ENCODE measurements at regions not wholly inside any gene's neighbourhood (a gene's known extent, or its start where the extent isn't known, plus 50 kb on each side); places are given as distances from the start of the nearest gene placed in this dataset.
"Not testable (repeated sequence)": the region's sequence is repeated elsewhere in the genome, so short reads cannot be mapped to it uniquely, and the experiment has no call there.

DNA sequence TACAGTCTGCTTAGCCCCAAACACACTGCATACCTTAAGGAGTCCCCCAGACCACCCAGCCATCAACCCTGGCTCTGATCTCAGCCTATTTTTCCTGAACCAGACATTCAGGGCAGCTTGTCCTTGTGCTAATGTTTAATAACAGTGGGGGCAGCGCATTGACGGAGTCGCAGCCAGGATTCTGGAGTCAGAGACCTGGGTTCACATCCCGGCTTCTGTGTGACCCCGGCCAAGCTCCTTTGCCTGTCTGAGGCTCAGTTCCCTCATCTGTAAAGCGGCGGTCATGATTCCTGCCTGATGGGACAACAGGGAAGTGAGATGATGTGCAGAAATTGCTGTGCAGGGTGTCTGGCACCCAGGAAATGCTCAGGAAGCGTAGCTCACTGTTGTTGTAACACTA is 63.1 kb downstream of the MATN1 start:
- no peak for DNase-seq

DNA sequence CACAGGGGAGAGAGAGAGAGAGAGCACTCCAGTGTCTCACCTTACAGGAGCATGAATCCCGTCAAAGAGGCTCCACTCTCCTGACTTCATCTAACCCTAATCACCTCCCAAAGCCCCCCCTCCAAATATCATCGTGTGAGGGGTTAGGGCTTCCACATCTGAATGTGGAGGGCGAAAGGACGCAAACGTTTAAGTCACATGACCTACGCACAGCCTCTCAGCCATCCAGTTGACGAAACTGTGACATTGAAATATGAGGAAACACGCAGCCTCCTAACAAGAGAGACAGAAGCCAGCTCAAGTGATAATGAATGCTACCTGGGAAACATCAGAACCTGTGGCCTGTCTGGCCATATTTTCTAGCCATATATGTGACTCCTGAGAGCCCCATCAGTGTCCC is 63.7 kb downstream of the MATN1 start:
- no peak for DNase-seq

- not testable (repeated sequence) for DNase-seq
Observed at GRCh38 chr1:30658375-30658774, 65.0 kb downstream of the MATN1 start.

GRCh38 chr1:30658014-30658336 is 65.4 kb downstream of the MATN1 start:
- no peak for DNase-seq

DNA sequence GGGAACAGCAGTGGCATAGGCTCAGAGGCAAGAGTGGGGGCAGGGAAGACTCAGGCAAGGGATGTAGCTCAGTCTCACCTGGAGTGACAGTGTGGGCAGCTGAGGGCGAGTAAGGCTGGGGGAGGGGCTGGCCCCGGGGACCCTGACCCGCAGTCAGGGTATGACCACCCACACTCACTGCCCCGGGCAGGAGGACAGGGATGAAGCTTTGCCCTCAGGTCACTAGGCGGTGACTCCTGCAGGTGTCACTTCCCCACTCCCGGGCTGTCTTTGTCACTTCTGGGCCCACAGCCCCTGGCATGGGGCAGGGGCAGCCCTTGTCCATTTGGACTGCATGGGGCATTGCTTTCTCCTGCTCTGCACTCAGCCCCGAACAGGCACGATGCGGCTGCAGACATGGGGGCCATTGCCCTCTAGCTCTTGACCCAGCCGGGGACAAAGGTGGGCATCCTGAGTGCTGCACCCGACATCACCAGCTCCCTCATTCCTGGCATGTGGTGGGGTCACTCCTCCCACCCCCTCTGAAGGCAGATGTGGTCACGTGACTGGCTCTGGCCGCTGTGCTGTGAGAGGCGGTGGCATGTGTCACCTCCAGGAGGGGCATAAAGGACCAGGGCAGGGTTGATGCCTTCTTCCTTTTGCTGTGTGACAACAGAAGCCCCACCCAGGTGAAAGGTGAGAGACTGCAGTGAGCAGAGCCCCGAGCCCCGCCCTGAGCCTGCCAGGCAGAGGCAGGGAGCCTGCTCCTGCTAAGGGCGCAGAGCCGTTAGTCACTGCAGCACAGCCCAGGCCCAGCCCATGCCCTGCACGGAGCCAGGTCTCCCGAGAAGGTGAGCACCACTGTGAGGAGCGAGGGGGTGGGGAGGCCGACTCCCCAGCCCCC is 66.0 kb downstream of the MATN1 start:
- peak; percentile 18 for DNase-seq

DNA sequence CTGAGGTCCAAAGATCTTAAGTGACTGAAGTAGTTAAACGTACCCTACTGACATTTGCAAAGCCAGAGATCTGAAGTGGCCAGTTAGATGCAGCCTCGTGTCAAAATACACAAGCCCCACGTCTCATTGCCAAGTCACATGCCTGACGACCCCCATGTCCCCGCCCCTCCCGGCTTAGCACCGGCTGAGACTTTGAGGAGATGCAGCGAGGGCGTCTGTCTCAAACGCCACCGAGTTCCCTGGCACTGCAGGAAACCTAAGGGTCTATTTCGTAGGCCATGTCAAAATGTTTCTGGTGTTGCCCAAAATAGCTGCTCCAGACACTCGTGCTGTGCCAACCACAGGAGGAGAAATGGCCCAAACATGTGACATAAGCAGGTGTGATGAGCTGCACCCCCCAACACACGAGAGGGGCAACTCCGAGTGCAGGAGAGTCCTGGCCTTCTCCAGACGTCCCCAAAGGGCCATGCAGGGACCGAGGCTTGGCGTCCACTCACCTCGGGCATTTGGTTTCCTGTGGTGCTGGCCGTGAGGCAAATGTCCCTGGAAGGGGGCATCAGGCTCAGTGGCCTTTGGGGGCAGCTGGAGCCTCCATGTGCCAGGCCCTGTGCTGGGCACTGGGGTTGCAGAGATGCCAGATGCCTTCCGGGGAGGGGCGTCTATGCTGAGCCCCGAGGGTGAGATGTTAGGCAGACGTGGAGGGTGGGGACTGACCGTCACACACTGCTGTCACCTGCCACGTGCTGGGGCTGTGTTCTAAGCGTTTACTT is 67.0 kb downstream of the MATN1 start:
- no peak for DNase-seq

DNA sequence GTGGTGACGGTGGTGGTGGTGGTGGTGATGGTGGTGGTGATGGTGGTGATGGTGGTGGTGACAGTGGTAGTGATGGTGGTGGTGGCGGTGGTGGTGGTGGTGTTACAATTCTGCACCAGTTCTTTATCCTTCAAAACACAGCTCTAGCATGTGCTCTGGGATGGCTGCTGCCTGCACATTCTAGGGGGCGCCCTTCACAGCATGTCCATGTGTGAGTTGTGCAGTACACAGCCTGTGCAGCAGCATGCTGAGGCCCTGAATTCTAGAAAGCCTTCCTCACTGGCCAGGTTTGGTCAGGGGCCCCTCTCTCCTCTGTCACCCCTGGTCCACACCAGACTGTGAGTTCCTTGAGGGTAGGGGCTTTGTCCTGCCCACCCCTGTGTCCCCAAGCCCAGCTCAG is 67.7 kb downstream of the MATN1 start:
- no peak for DNase-seq

- DNase-seq = no peak
Observed at GRCh38 chr1:30654188-30654587, 69.2 kb downstream of the MATN1 start.

GRCh38 chr1:30652152-30652841 is 71.1 kb downstream of the MATN1 start:
- DNase-seq = peak; percentile 61

DNA sequence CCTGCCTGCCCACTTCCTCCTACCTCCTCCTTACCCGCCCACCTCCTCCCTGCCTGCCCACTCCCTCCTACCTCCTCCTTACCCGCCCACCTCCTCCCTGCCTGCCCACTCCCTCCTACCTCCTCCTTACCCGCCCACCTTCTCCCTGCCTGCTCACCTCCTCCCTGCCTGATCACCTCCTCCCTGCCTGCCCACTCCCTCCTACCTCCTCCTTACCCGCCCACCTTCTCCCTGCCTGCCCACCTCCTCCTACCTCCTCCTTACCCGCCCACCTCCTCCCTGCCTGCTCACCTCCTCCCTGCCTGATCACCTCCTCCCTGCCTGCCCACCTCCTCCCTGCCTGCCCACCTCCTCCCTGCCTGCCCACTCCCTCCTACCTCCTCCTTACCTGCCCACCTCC is 72.0 kb downstream of the MATN1 start:
- not testable (repeated sequence) for DNase-seq

DNA sequence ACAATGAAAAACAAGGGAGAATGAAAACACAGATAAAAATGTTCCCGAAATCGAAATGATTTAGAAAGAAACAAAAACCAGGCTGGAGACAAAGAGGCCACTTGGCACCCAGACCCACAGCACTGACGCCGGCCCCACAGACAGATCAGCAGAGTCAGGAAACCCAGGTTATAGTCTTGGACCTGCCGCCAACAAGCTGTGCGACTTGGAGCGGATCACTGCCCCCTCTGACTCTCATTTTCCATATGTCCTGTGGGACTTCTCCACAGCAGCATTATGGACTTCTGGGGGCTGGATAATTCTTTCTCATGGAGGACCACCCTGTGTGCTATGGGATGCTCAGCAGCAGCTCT is 72.4 kb downstream of the MATN1 start:
- no peak for DNase-seq

DNA sequence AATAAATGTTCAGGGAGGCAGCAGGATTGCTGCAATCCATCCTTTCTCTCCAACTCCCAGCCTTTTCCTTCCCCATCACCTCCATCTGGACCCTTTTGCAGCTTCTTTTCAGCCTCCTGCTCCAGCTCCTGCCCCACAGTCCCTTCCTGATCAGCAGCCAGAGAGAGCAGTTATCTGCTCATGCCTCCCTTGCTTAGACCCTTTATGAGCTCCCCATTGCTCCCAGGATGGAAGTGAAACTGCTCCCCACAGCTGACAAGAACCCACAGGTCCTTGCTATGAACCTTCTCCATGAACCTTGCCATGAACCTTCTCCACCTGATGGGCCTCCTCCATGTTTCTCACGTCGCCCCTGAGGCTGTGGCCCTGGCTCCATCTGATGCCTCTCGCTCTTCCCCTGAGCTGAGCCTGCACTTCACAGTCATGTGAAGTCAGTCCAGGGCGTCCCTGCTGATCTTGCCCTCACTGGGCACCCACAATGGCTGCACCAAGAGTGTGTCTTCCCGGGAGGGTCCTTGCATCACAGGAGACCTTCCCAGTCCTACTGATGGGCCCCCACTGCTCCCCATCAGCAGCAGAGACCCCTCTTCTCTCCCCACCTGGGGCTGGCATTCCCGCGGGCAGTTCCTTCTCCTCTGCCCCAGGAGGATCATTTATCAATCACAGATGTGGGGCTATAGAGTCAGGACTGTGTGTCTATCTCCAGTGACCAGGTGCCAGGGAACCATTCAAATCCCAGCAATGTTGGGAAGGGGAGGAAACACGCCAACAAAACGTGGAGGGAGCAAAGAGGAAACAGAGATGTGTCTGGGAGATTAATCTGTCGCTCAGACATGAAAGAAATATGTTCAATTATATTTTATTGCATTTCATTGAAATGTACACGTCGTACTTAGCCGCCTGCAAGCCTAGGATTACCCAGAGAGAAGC is 73.1 kb downstream of the MATN1 start:
- peak; percentile 10 for DNase-seq

DNA sequence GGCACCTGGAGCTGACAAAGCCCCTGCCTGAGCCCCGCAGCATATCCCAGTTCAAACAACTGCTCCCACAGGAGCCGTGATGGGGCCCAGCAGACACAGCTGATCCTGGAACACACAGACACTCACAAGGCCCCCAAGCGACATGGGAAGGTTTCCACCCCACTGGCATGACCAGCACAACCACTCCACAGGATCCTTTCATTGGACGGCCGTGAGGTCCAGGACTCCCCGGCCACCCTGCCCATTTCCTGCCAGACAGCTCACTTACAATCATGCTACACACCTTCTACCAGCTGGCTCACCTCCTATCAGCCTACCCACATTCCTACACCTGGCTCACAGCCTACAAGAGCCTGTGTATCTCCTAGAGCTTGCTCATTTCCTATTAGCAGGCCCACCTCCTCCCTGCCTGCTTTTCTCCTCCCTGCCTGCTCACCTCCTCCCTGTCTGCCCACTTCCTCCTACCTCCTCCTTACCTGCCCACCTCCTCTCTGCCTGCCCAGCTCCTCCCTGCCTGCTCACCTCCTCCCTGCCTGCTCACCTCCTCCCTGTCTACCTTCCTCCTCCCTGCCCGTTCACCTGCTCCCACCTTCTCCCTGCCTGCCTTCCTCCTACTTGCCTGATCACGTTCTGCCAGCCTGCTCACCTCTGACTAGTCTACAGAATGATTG is 73.9 kb downstream of the MATN1 start:
- peak; percentile 23 for DNase-seq

- DNase-seq = no peak
Observed at GRCh38 chr1:30648408-30649000, 74.9 kb downstream of the MATN1 start.

DNA sequence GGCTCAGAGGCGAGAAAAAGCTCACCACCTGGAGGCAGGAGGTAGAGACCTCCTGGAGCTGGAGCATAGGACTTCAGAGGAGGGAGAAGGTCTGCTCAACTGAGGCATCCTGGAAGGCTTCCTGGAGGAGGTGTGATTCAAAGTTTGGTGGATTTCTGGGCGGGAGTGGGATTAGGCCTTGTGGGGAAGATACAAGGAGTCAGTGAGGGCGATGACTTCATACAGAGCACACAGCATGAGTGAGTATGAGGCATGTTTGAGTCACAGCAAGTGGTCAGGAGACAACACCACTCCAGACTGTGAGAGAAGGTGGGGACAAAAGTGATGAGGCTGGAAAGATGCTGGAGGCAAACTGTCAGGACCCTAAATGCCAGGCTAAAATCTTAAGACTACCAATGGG is 77.6 kb downstream of the MATN1 start:
- no peak for DNase-seq

DNA sequence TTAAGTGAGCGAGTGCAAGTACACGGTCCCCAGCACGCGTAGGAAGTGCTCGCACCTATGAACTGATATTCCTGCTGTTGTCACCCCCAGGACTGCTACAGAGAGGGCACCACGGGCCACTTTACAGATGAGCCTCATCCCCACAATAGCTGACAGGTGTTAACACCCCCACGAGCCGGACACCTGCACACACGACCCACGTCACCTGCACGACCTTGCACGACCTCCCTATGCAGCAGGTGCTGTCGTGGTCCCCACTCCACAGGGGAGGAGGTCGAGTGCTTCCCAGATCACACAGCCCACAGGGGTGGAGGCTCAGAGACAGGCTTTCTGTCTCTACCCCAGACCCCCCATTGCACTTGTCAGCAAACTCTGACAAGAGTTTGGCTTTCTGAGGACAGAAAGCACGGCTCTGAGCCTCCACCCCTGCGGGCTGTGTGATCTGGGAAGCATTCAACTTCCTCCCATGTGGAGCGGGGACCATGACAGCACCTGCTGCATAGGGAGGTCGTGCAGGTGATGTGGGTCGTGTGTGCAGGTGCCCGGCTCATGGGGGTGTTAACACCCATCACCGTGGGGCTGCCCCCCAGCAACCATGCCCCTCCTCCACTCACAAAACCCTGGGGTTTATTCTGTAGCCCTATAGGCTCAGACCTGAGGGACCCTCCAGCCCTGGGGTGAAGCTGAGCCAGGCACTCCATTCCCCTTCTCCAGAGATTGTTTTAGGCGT is 80.8 kb downstream of the MATN1 start:
- DNase-seq = no peak

DNA sequence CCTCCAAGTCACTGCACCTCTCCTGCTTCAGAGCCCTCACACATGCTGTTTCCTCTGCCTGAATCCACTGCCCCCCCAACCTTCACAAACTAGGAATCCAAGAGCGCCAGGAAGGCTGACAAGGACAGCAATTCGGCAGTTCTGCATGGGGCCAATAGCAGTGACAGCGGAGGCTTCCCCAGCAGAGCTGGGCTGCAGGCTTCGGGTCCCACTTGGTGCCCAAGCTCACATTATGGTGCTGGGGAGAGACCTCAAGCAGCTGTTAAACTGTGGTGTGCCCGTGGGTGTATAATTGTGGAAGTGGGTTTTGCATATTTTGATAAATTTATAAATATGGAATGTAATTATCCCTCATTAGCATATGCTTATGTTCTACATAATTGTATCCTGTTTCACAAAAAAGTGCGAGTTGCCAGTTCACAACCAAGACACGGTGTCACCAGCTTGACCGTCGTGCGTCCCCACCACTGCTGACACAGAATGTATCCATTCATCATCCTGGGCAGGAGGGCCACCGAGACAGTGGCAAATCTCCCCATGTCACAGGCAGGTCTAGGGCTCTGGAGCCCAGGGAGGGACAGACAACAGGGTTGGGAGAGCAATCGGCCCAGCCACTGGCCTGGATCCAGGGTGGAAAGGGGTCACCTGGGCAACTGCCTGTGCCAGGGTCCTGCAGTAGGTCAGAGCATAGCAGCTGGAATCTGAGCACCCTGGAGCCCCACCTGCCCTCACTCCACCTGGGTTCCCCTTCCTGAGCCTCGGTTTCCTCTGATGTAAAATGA is 81.6 kb downstream of the MATN1 start:
- no peak for DNase-seq

GRCh38 chr1:30639881-30640452 is 83.4 kb downstream of the MATN1 start:
- peak; percentile 64 for DNase-seq

- DNase-seq = no peak
Observed at GRCh38 chr1:30638811-30639210, 84.6 kb downstream of the MATN1 start.

- DNase-seq = no peak
Observed at GRCh38 chr1:30638086-30638485, 85.3 kb downstream of the MATN1 start.
